ENCODE measurements at regions not wholly inside any gene's neighbourhood (a gene's known extent, or its start where the extent isn't known, plus 50 kb on each side); places are given as distances from the start of the nearest gene placed in this dataset.

- TF ChIP-seq POLR2AphosphoS5 (IDR thresholded peaks at IDR 0.05) (no peak), CTCF (IDR thresholded peaks at IDR 0.05) (no peak)
Measured at GRCh38 chr19:28318469-28319179, 894.3 kb downstream of the UQCRFS1 start.
